Activated CD8-positive, alpha-beta T cell treated with anti-CD3 and anti-CD28 coated beads, Interleukin-2, amount 10 ng/mL, durations not matched to agents 7 days and 5 days (primary cell): ENCODE measurements at regions not wholly inside any gene's neighbourhood (a gene's known extent, or its start where the extent isn't known, plus 50 kb on each side); places are given as distances from the start of the nearest gene placed in this dataset.

ENCODE experiments used
- ATAC-seq: fragments of 150-1000 bp; cut with Tn5 transposase; one replicate; pipeline ENCODE4 v1.10.0; 2021; ENCODE audit warnings: moderate library complexity
- CTCF ChIA-PET: fragments of 350-600 bp; sonication (Branson Sonifier 250); formaldehyde crosslinking; loops from one replicate; lab custom pipeline; 2021; ENCODE audit warnings: antibody characterized with exemption; lab: Charles Lee
- POLR2A ChIA-PET: fragments of 350-600 bp; sonication (Branson Sonifier 250); formaldehyde crosslinking; loops from one replicate; lab custom pipeline; 2021; ENCODE audit warnings: antibody characterized with exemption; lab: Charles Lee
- DNase-seq: peaks from one replicate; pipeline ENCODE4 v3.0.0-alpha.2; 2020
- H3K27ac Mint-ChIP-seq: one replicate; pipeline ENCODE4 v1.8.0; 2021; ENCODE audit warnings: mild to moderate bottlenecking, mixed read lengths
- H3K27me3 Mint-ChIP-seq: one replicate; pipeline ENCODE4 v1.8.0; 2021; ENCODE audit warnings: low read depth, mixed read lengths
- H3K36me3 Mint-ChIP-seq: one replicate; pipeline ENCODE4 v1.8.0; 2021; ENCODE audit warnings: low read depth, mixed read lengths
- H3K4me1 Mint-ChIP-seq: one replicate; pipeline ENCODE4 v1.8.0; 2021; ENCODE audit warnings: low read depth, mixed read lengths
- H3K4me3 Mint-ChIP-seq: one replicate; pipeline ENCODE4 v1.8.0; 2021; ENCODE audit warnings: mild to moderate bottlenecking, mixed read lengths
- H3K9me3 Mint-ChIP-seq: one replicate; pipeline ENCODE4 v1.8.0; 2022; ENCODE audit warnings: mixed read lengths; ENCODE audit not compliant: insufficient read depth

DNA sequence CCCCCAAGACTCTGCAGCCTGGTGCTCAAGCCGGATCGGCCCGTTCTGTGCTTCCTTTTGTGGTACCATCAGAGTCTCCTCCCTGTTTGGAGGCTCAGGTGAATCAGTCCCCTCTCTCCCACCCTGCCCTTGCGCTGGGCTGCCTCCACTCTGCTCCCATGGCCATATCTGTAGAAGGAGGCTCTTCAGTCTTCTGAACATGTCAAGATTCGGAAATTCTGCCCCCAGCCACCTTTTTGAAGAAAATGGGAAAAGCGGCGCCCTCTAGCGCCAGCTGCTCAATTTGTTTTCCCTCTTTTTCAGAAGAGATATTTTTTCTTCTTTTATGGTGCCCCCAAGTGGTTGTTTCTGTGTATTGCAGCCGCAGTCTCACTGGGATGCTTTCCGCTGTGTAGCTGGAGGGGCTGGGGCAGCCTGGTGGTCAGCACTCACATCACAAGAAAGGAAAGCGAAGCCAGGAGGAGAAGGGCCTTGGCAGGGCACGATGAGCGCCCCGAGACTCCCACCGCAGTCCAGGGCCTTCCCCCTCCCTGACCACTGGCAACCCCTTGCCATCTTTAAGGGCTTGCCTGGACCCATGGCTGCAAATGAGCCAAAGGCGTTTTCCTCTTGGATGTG is 58.4 kb upstream of the CACNA1E start:
- Mint-ChIP-seq H3K27ac (peak overlapping the region; percentile 31), H3K27me3 (peaks cover 12% of the 10 kb centered on the region), H3K9me3 (no peaks in the 10 kb centered on the region), H3K4me3 (peak overlapping the region; percentile 17), H3K4me1 (peaks cover 12% of the 10 kb centered on the region), H3K36me3 (no peaks in the 10 kb centered on the region)
- ATAC-seq (peak; percentile 70), DNase-seq (peak; percentile 86)
- ChIA-PET CTCF (interaction anchor here (0.6 to 6.5 kb wide), 37 partner anchors 8 to 1615 kb away, joined by 3 to 139 read pairs (median 4); no protein-coding TSS in a partner anchor), POLR2A (interaction anchor here (0.6 to 1.2 kb wide), 2 partner anchors 28 to 52 kb away, joined by 3 read pairs; no protein-coding TSS in a partner anchor)

GRCh38 chr1:181425566-181425965 is 57.8 kb upstream of the CACNA1E start:
- DNase-seq (no peak), ATAC-seq (no peak)
- ChIA-PET CTCF (interaction anchor here (0.6 to 6.5 kb wide), 34 partner anchors 7 to 1616 kb away, joined by 3 to 139 read pairs (median 4); no protein-coding TSS in a partner anchor), POLR2A (interaction anchor here (1.2 kb wide), 1 partner anchor 29 kb away, joined by 3 read pairs; no protein-coding TSS in a partner anchor)
- Mint-ChIP-seq H3K4me1 (peaks cover 12% of the 10 kb centered on the region), H3K4me3 (no peak overlapping the region), H3K36me3 (no peaks in the 10 kb centered on the region), H3K27me3 (peaks cover 12% of the 10 kb centered on the region), H3K9me3 (no peaks in the 10 kb centered on the region), H3K27ac (no peak overlapping the region)

DNA sequence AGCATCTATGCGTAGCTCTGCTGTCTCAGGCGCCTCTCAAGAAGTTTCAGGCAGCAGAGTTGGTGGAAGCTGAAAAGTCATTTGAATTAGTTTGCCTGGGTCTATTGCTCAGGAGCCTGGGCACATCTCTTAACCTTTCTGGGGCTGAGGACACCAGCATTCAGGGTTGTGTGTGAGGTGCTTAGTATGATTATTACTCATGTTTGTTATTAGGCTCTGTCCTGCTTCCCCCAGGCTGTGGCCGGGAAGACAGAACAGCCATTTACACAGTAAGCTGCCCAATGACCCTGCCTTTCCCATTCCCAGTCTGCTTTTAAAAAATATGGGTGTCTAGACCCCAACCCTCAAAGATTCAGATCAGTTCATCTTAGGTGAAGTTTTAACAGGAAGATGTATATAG is 53.9 kb upstream of the CACNA1E start:
- no peaks in the 10 kb centered on the region for H3K9me3 Mint-ChIP-seq
- ChIA-PET POLR2A (no interaction called here), CTCF (interaction anchor here (1.2 to 2.1 kb wide), 5 partner anchors 34 to 249 kb away, joined by 3 to 13 read pairs (median 5); no protein-coding TSS in a partner anchor)
- ATAC-seq (no peak), DNase-seq (no peak)
- no peak overlapping the region for H3K27ac Mint-ChIP-seq
- no peak overlapping the region for H3K4me3 Mint-ChIP-seq
- peaks cover 4% of the 10 kb centered on the region for H3K4me1 Mint-ChIP-seq
- no peaks in the 10 kb centered on the region for H3K36me3 Mint-ChIP-seq
- H3K27me3 Mint-ChIP-seq, result peaks cover 24% of the 10 kb centered on the region

DNA sequence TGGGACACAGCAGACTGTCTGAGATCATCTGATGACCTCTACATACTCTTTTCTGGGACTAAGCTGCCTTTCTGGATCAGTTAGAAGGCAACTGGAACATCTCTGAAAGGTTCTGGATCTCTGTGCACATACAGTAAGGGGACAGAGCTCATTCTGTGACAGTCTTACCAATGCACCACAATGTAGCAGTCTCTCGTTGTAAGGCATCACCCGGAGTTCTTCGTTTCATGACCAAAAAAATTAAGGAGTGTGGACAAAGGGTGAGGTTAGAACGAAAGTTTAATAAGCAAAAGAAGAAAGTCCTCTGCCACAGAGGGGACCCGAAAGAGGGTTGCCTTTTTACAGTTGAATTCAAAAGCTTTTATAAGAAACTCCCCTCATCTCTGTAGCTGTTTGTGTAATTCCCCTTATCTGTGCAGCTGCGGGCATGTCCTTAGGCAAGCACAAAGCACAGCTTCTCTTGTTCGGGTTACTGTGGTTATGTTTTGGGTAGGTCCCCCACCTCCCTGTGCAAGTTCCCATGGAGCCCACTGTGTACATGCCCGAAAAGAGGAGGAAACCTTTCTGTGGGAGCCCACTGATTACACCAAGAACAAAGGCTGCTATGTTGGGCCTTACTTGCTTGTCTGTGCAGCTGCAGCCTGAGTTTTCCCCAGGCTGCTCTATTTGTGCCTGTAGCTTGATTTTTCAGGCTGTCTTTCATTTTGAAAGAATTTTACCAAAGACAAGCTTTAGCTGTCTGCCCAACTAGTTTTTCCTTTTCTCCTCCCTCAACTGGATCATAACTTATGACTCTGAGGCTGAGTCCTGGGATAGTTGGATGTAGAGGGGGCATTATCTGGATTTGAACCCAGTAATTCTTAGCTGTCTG is 53.1 kb upstream of the CACNA1E start:
- H3K36me3 Mint-ChIP-seq, result no peaks in the 10 kb centered on the region
- H3K9me3 Mint-ChIP-seq, result no peaks in the 10 kb centered on the region
- H3K4me3 Mint-ChIP-seq, result no peak overlapping the region
- ChIA-PET CTCF (interaction anchor here (1.0 to 2.1 kb wide), 7 partner anchors 33 to 250 kb away, joined by 3 to 13 read pairs (median 3); no protein-coding TSS in a partner anchor), POLR2A (interaction anchor here (1.0 kb wide), 1 partner anchor 193 kb away, joined by 3 read pairs; no protein-coding TSS in a partner anchor)
- H3K27ac Mint-ChIP-seq, result no peak overlapping the region
- DNase-seq, result no peak
- no peak for ATAC-seq
- H3K27me3 Mint-ChIP-seq, result peaks cover 28% of the 10 kb centered on the region
- H3K4me1 Mint-ChIP-seq, result no peaks in the 10 kb centered on the region
